K562 (cell line): ENCODE measurements at regions not wholly inside any gene's neighbourhood (a gene's known extent, or its start where the extent isn't known, plus 50 kb on each side); places are given as distances from the start of the nearest gene placed in this dataset.
A peak's percentile ranks its signal among the peaks of the same experiment; 100 is the strongest.

Experiments
- ATAC-seq: fragments of 200-7000 bp; cut with Tn5 transposase; 3 replicates; pipeline ENCODE4 v1.9.1; 2020; ENCODE audit warnings: moderate library complexity
- BruUV-seq: library from RNA; stranded (reverse); fragments of 400-500 nt; replicated peaks from 2 replicates; lab custom pipeline; 2021; lab: Mats Ljungman, UMichigan
- CTCF ChIA-PET: fragments of 300-600 bp; formaldehyde crosslinking; extraction: SDS; loops from one replicate; lab custom pipeline; 2021; ENCODE audit warnings: low intra/inter-chr PET ratio; lab: Yijun Ruan, JAX
- POLR2A ChIA-PET: fragments of 300-600, 350-650 bp; sonication (Branson Sonifier 250); formaldehyde crosslinking; extraction: SDS; loops from one replicate; lab custom pipeline; 2021; ENCODE audit warnings: antibody characterized with exemption, inconsistent platforms; lab: Yijun Ruan, JAX
- DNase-seq, 4 experiments: peaks; one replicate each; pipeline versions ENCODE4 v3.0.0 to v3.0.0-alpha.2; 2011 to 2018; ENCODE audit warnings: low spot score in 3 of 4, mixed read lengths in 3 of 4; ENCODE audit errors: extremely low read depth in 1 of 4
- FAIRE-seq: peaks from 2 replicates; lab custom pipeline; 2011; peaks lifted over from hg19 to GRCh38; lab: Jason Lieb, UNC
- H2AFZ ChIP-seq: 2 replicates; pipeline ENCODE4 v1.6.0; 2011; ENCODE audit warnings: low read depth, low read length, control low read depth, inconsistent platforms
- H3K27ac ChIP-seq: fragments of 200-600 bp; 3 replicates; pipeline ENCODE4 v1.8.0; 2011; ENCODE audit warnings: low read depth, mild to moderate bottlenecking, control low read depth, inconsistent platforms, low read length, moderate library complexity, mixed read lengths; ENCODE audit errors: extremely low read depth
- H3K27me3 ChIP-seq, 2 experiments: fragments of 300-600 bp in 1 of 2; 2 replicates in 1 of 2; 3 replicates in 1 of 2; pipeline versions ENCODE4 v1.6.0 to v1.8.0; 2011; ENCODE audit warnings: inconsistent platforms in 2 of 2, low read length in 2 of 2, mild to moderate bottlenecking in 1 of 2, mixed read lengths in 1 of 2, moderate library complexity in 1 of 2; ENCODE audit not compliant: control insufficient read depth in 2 of 2, insufficient read depth in 2 of 2
- H3K36me3 ChIP-seq: fragments of 300-600 bp; 3 replicates; pipeline ENCODE4 v1.8.0; 2011; ENCODE audit warnings: mild to moderate bottlenecking, low read length, inconsistent platforms; ENCODE audit not compliant: control insufficient read depth, insufficient read depth
- H3K4me1 ChIP-seq, 2 experiments: fragments of 200-600 bp in 1 of 2; replicated peaks in 1 of 2; 2 replicates in 1 of 2; 3 replicates in 1 of 2; pipeline versions ENCODE4 v1.5.1 to v1.8.0; 2011; ENCODE audit warnings: inconsistent platforms in 2 of 2, low read length in 2 of 2, mild to moderate bottlenecking in 1 of 2, mixed read lengths in 1 of 2, moderate library complexity in 1 of 2; ENCODE audit not compliant: control insufficient read depth in 2 of 2, insufficient read depth in 2 of 2
- H3K4me2 ChIP-seq: 2 replicates; pipeline ENCODE4 v1.6.1; 2011; ENCODE audit warnings: low read length, control low read depth, inconsistent platforms, mixed read lengths; ENCODE audit not compliant: insufficient read depth
- H3K4me3 ChIP-seq: fragments of 200-600 bp; sonication (generic), shearing (Covaris generic); 2 replicates; pipeline ENCODE4 v1.5.1; 2016; ENCODE audit warnings: control low read depth, inconsistent platforms
- H3K79me2 ChIP-seq: fragments of 200-600 bp; 3 replicates; pipeline ENCODE4 v1.8.0; 2011; ENCODE audit warnings: low read length, inconsistent platforms; ENCODE audit not compliant: control insufficient read depth, insufficient read depth
- H3K9ac ChIP-seq, 2 experiments: 2 replicates each; pipeline versions ENCODE4 v1.6.0 to v1.6.1; 2011; ENCODE audit warnings: low read depth in 2 of 2, low read length in 2 of 2, control low read depth in 1 of 2, inconsistent platforms in 1 of 2, mild to moderate bottlenecking in 1 of 2, mixed read lengths in 1 of 2; ENCODE audit not compliant: insufficient read depth in 1 of 2
- H3K9me1 ChIP-seq: one replicate; pipeline ENCODE4 v1.6.0; 2011; ENCODE audit warnings: inconsistent platforms, mild to moderate bottlenecking, low read length, moderate library complexity; ENCODE audit not compliant: control insufficient read depth, insufficient read depth
- H3K9me3 ChIP-seq: replicated peaks from 2 replicates; pipeline ENCODE4 v1.5.1; 2011; ENCODE audit warnings: low read depth, low read length, inconsistent platforms; ENCODE audit not compliant: control insufficient read depth, insufficient read depth
- H4K20me1 ChIP-seq: replicated peaks from 2 replicates; pipeline ENCODE4 v1.6.1; 2011; ENCODE audit warnings: low read length, inconsistent platforms, mixed read lengths; ENCODE audit not compliant: control insufficient read depth, insufficient read depth
- EP400 ChIP-seq: fragments of 450-650 bp; IDR thresholded peaks from 2 replicates; pipeline ENCODE4 v1.6.1; 2017; ENCODE audit warnings: antibody characterized with exemption, mild to moderate bottlenecking, moderate library complexity
- JUN ChIP-seq, 2 experiments: sonication (generic) in 1 of 2; formaldehyde crosslinking in 1 of 2; IDR thresholded peaks; 2 replicates each; pipeline versions ENCODE4 v1.6.1 to v1.8.0; 2012 to 2022; ENCODE audit warnings: borderline replicate concordance in 2 of 2, mild to moderate bottlenecking in 2 of 2, improper control_type of control experiment in 1 of 2, low read depth in 1 of 2, low read length in 1 of 2, missing genetic modification reagents in 1 of 2
- KDM5B ChIP-seq: fragments of 200-600 bp; sonication (generic); IDR thresholded peaks from 2 replicates; pipeline ENCODE4 v1.6.1; 2012; ENCODE audit warnings: low read depth, mild to moderate bottlenecking, moderate library complexity, low read length, control low read depth, inconsistent platforms; ENCODE audit not compliant: insufficient replicate concordance
- NCOR1 ChIP-seq: fragments of 450-650 bp; IDR thresholded peaks from 2 replicates; pipeline ENCODE4 v1.6.1; 2016; ENCODE audit warnings: mild to moderate bottlenecking, moderate library complexity
- NFATC3 ChIP-seq: fragments of 450-650 bp; IDR thresholded peaks from 2 replicates; pipeline ENCODE4 v1.6.1; 2017; ENCODE audit warnings: mild to moderate bottlenecking
- NR4A1 ChIP-seq, 2 experiments: fragments of 250-450 bp in 1 of 2; fragments of 450-650 bp in 1 of 2; sonication (Bioruptor Pico) in 1 of 2; IDR thresholded peaks; 2 replicates each; pipeline versions ENCODE4 v1.4.0 to v1.6.1; 2016 to 2020; ENCODE audit warnings: mild to moderate bottlenecking in 2 of 2, missing compliant biosample characterization in 1 of 2, missing genetic modification characterization in 1 of 2, moderate library complexity in 1 of 2
- POLR2AphosphoS5 ChIP-seq: IDR thresholded peaks from 2 replicates; pipeline ENCODE4 v1.6.1; 2011; ENCODE audit warnings: mild to moderate bottlenecking, low read depth, low read length, moderate library complexity; ENCODE audit not compliant: control insufficient read depth, insufficient read depth
- RFX1 ChIP-seq: fragments of 450-650 bp; IDR thresholded peaks from 2 replicates; pipeline ENCODE4 v1.6.1; 2016; ENCODE audit warnings: mild to moderate bottlenecking, moderate library complexity
- SRSF1 ChIP-seq: fragments of 200-400 bp; formaldehyde crosslinking; IDR thresholded peaks from 2 replicates; pipeline ENCODE4 v1.6.1; 2017; ENCODE audit warnings: mild to moderate bottlenecking, low read depth, low read length, moderate library complexity
- ZC3H11A ChIP-seq: IDR thresholded peaks from 2 replicates; pipeline ENCODE4 v1.6.1; 2012; ENCODE audit warnings: low read depth, low read length, improper control_type of control experiment
- ZFPM2 ChIP-seq: fragments of 250-450 bp; sonication (Bioruptor Pico); IDR thresholded peaks from 2 replicates; pipeline ENCODE4 v1.5.1; 2022; ENCODE audit warnings: mild to moderate bottlenecking
- ZNF224 ChIP-seq: sonication (generic); formaldehyde crosslinking; IDR thresholded peaks from 2 replicates; pipeline ENCODE4 v1.8.0; 2022; ENCODE audit warnings: mild to moderate bottlenecking, missing genetic modification reagents
- ZNF274 ChIP-seq: IDR thresholded peaks from 2 replicates; pipeline ENCODE4 v1.6.1; 2011; ENCODE audit warnings: low read depth, mild to moderate bottlenecking, low read length, moderate library complexity, borderline replicate concordance
- ZNF354B ChIP-seq: fragments of 250-450 bp; sonication (Bioruptor Pico); IDR thresholded peaks from 2 replicates; pipeline ENCODE4 v1.4.0; 2020
- WGBS: fragments of 100-300 bp; shearing (Covaris generic); methylation state at CpG from one replicate; pipeline ENCODE4 v1.1.6; 2016; ENCODE audit warnings: low coverage, mixed read lengths; ENCODE audit not compliant: insufficient coverage; ENCODE audit errors: missing lambda C conversion rate; 5-methylcytosine and 5-hydroxymethylcytosine counted together
- in situ Hi-C: fragments of 300-500 bp; cut with MboI; formaldehyde crosslinking; loops from 4 replicates; pipeline ENCODE4 v1.15.0; 2018; ENCODE audit warnings: inconsistent platforms, mixed read lengths
- intact Hi-C: fragments of 100-400 bp; cut with micrococcal nuclease; formaldehyde crosslinking; loops from 2 replicates; pipeline ENCODE4 v1.14.2; 2022
- TF ChIP-seq, protein P1 (sequence below): fragments of 250-450 bp; sonication (Bioruptor Pico); IDR thresholded peaks from 2 replicates; pipeline ENCODE4 v1.5.0; 2020; ENCODE audit warnings: mild to moderate bottlenecking, borderline replicate concordance
- TF ChIP-seq, protein P2 (sequence below): fragments of 250-450 bp; sonication (Bioruptor Pico); IDR thresholded peaks from 2 replicates; pipeline ENCODE4 v1.8.0; 2021; ENCODE audit warnings: borderline replicate concordance, mild to moderate bottlenecking, moderate library complexity; ENCODE audit not compliant: poor library complexity, severe bottlenecking
- TF ChIP-seq, protein P3 (sequence below): fragments of 150-350 bp; conservative IDR thresholded peaks from 2 replicates; pipeline ENCODE4 v1.6.1; 2014; ENCODE audit warnings: low read length

DNA sequence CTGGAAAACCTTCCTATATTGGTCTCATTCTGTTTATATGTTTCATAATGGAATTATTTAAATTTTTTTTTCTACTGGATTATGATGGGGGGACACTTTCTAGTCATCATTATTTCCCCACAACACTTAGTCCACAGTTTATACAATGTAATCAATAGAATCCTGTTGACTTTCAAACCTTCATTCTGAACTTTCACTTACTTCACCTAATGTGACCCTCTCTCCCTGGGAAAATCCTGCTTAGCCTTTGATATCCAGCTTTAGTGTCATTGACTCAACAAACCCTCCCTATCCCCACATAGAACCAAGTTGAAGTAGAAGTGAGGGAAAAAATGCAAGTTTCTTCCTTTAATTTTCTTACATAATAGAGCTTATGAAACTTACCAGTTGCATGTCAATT is 666.0 kb downstream of the MECOM start (continued):
- no peak for TF ChIP-seq ZNF274
- TF ChIP-seq, all 486 proteins: peak for 0

DNA sequence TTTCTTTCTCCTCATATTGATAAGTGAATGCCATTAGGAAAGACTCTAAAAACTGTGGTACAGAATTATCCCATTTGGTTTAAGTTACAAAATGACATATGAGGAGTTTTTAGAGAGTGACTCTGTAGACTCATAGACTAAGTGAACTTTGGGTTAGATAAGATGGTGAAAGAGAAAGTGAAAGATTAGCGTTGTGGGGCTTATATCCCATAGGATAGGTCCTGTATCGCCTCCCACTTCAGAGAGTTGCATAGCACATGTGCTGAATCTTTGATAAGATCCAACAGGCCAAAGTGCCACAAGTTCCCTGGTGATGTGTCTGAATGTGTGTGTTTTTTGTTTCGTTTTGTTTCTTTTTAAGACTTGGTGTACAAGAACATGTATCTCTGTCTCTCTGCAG is 666.9 kb downstream of the MECOM start:
- H3K4me3 ChIP-seq = no peak overlapping the region
- no peaks in the 10 kb centered on the region for H3K79me2 ChIP-seq
- WGBS = 0% methylated on average over 3 of the region's 3 CpGs
- H4K20me1 ChIP-seq = no peaks in the 10 kb centered on the region
- intact Hi-C loops = no loop called here
- no peak for FAIRE-seq
- no peak overlapping the region for H2AFZ ChIP-seq
- no peaks in the 10 kb centered on the region for H3K9me3 ChIP-seq
- no peak overlapping the region for H3K9ac ChIP-seq
- no peak for ATAC-seq
- H3K27ac ChIP-seq = no peak overlapping the region
- H3K4me1 ChIP-seq = no peaks in the 10 kb centered on the region
- no peaks in the 10 kb centered on the region for H3K9me1 ChIP-seq
- H3K27me3 ChIP-seq = no peaks in the 10 kb centered on the region
- POLR2A ChIA-PET = no interaction called here
- BruUV-seq = no TSS peak
- H3K36me3 ChIP-seq = no peaks in the 10 kb centered on the region
- in situ Hi-C loops = no loop called here
- CTCF ChIA-PET = no interaction called here
- H3K4me2 ChIP-seq = no peak overlapping the region
- peak in 1 of 4 experiments; percentile 4 for DNase-seq
- TF ChIP-seq NR4A1 (CRISPR knock-in tag; IDR thresholded peaks at IDR 0.05) = no peak
- no peak for TF ChIP-seq NR4A1 (tag; IDR thresholded peaks at IDR 0.05)
- no peak for TF ChIP-seq JUN (IDR thresholded peaks at IDR 0.05; ENCODE audit: borderline replicate concordance, low read depth, low read length)
- TF ChIP-seq JUN (CRISPR knock-in tag; IDR thresholded peaks at IDR 0.05; ENCODE audit: borderline replicate concordance) = no peak
- TF ChIP-seq KDM5B = no peak
- TF ChIP-seq ZNF224 (CRISPR knock-in tag) = no peak
- no peak for TF ChIP-seq ZNF354B (CRISPR knock-in tag)
- TF ChIP-seq ZC3H11A = no peak
- TF ChIP-seq, protein P1, sequence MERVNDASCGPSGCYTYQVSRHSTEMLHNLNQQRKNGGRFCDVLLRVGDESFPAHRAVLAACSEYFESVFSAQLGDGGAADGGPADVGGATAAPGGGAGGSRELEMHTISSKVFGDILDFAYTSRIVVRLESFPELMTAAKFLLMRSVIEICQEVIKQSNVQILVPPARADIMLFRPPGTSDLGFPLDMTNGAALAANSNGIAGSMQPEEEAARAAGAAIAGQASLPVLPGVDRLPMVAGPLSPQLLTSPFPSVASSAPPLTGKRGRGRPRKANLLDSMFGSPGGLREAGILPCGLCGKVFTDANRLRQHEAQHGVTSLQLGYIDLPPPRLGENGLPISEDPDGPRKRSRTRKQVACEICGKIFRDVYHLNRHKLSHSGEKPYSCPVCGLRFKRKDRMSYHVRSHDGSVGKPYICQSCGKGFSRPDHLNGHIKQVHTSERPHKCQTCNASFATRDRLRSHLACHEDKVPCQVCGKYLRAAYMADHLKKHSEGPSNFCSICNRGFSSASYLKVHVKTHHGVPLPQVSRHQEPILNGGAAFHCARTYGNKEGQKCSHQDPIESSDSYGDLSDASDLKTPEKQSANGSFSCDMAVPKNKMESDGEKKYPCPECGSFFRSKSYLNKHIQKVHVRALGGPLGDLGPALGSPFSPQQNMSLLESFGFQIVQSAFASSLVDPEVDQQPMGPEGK (CRISPR knock-in tag) = no peak
- no peak for TF ChIP-seq RFX1
- no peak for TF ChIP-seq NCOR1
- TF ChIP-seq ZFPM2 = no peak
- no peak for TF ChIP-seq NFATC3
- TF ChIP-seq POLR2AphosphoS5 = no peak
- TF ChIP-seq, protein P2, sequence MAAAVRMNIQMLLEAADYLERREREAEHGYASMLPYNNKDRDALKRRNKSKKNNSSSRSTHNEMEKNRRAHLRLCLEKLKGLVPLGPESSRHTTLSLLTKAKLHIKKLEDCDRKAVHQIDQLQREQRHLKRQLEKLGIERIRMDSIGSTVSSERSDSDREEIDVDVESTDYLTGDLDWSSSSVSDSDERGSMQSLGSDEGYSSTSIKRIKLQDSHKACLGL = no peak
- no peak for TF ChIP-seq SRSF1
- TF ChIP-seq, protein P3, sequence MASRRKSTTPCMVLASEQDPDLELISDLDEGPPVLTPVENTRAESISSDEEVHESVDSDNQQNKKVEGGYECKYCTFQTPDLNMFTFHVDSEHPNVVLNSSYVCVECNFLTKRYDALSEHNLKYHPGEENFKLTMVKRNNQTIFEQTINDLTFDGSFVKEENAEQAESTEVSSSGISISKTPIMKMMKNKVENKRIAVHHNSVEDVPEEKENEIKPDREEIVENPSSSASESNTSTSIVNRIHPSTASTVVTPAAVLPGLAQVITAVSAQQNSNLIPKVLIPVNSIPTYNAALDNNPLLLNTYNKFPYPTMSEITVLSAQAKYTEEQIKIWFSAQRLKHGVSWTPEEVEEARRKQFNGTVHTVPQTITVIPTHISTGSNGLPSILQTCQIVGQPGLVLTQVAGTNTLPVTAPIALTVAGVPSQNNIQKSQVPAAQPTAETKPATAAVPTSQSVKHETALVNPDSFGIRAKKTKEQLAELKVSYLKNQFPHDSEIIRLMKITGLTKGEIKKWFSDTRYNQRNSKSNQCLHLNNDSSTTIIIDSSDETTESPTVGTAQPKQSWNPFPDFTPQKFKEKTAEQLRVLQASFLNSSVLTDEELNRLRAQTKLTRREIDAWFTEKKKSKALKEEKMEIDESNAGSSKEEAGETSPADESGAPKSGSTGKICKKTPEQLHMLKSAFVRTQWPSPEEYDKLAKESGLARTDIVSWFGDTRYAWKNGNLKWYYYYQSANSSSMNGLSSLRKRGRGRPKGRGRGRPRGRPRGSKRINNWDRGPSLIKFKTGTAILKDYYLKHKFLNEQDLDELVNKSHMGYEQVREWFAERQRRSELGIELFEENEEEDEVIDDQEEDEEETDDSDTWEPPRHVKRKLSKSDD = no peak
- no peak for TF ChIP-seq EP400
